Right ventricle myocardium inferior (tissue), 1 donor: ENCODE measurements at regions not wholly inside any gene's neighbourhood (a gene's known extent, or its start where the extent isn't known, plus 50 kb on each side); places are given as distances from the start of the nearest gene placed in this dataset.
"Not testable (repeated sequence)": the region's sequence is repeated elsewhere in the genome, so short reads cannot be mapped to it uniquely, and the experiment has no call there.

Experiments
- ATAC-seq: fragments of 200-7000 bp; cut with Tn5 transposase; one replicate; pipeline ENCODE4 v1.9.1; 2020; ENCODE audit warnings: mild to moderate bottlenecking, moderate library complexity
- DNase-seq: peaks from one replicate; pipeline ENCODE4 v3.0.0; 2021; ENCODE audit errors: missing footprints
- intact Hi-C: fragments of 100-400 bp; cut with DNase I; formaldehyde crosslinking; loops from one replicate; pipeline ENCODE4 v1.11.0; 2022
- donor health status: DM: no; HTN: yes; CAD: no; lungs with severe emphysema.

DNA sequence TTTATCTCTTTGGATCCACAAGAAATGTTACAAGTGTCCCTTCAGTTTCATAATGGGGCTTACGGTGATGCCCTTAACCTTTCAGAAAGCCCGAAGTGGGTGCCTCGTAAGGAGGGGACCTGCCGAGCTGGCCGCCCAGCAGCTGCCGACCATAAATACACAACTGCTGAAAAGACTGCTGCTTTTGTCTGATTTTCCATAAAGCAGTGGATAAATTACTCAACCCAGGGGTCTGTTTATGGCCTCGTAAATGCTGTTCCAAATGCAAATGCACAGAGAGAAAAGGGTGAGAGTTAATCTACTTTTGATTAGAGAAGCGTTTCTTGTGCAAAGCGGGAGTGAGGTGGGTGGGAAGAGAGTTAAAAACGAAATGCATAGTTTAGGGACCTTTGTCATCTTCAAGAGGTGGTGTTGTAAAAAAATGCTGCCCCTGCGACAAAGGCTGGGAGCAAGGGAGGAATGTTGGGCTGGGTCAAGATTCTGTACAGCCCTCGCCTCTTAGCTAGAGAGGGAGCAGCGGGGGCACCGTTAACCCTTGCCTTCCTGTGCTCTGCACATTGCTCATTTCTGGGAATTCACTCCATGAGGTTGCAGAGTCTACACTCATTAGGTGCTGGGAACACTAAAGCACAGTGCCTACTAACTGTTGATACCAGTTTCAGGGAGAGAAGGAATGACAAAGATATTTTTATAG lies 112.0 kb upstream of the MTHFD1L start:
- intact Hi-C loops: no loop called here
- DNase-seq (no peak), ATAC-seq (no peak)

DNA sequence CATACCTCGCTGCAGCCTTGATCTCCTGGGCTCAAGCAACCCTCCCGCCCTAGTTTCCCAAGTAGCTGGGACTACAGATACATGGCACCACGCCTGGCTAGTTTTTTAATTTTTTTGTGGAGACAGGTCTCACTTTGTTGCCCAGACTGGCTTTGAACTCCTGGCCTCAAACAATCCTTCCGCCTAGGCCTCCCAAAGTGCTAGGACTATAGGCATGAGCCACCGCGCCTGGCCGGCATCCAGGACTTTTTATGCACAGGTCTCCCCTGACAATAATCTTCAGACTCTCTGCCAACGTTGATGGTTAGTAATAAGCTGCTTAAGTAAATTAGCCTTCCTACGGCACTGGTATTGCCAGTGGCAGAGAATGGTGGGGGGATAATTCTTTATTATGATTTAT lies 110.5 kb upstream of the MTHFD1L start:
- DNase-seq (no peak), ATAC-seq (no peak)
- intact Hi-C loops: no loop called here

DNA sequence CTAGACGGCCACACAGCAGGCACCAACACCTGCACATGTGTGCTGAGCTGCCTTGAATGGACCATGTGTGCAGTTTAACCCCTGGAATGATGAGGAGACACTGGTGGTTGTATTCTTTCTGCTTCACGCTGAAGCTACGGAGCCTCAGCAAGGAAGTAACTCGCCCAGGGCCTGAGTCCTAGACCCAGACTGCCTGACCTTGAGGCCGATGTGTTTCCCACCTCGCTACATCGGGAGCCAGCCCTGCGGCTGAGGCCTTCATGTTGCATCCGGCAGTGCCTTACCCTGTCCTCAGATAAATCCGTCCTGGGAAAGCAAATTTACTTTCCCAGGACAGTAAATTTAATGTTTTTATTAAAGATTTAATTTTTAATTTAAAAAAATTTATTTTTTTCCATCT lies 110.0 kb upstream of the MTHFD1L start:
- ATAC-seq (no peak), DNase-seq (no peak)
- intact Hi-C loops: no loop called here

DNA sequence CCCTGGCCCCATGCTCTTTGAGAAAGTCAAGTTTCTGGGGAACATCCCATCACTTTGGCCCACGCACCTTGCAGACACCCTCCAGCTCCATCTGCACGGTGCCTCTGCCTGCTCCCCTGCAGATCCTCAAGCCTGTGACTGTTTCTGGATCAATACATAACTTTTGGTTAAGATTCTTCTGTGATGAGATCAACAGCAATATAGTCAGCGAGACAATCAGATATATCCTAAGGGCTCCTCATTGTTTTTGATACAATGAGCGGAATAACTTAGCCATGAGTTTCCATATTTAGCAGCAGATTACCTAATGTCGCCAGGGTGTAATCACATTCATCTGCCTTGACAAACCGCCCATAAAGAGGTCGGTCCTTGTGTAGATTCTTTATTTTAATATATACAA lies 109.3 kb upstream of the MTHFD1L start:
- intact Hi-C loops: no loop called here
- DNase-seq (no peak), ATAC-seq (no peak)

DNA sequence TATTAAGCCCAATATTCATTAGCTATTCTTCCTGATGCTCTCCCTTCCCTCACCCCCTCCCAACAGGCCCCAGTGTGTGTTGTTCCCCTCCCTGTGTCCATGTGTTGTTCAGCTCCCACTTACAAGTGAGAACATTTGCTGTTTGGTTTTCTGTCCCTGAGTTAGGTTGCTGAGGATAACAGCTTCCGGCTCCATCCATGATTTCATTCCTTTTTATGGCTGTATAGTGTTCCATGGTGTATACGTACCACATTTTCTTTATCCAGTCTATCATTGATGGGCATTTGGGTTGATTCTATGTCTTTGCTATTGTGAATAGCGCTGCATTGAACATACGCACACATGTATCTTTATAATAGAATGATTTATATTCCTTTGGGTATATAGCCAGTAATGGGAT lies 107.7 kb upstream of the MTHFD1L start:
- DNase-seq, ATAC-seq, intact Hi-C loops: not testable (repeated sequence)

DNA sequence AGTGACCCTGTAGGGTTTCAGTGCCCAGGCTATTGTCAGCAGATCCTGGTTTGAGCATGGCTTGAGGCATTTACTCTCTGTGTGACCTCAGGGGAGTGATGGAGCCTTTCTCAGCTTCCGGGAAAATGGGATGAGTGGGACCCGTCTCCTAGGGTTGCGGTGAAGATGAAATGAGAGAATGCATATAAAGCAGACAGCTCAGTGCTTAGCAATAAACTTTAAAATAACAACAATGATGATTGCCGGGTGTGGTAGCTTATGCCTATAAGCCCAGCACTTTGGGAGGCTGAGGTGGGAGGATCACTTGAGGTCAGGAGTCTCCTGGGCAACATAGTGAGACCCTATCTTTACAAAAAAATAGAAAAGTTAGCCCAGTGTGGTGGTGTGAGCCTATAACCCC lies 106.0 kb upstream of the MTHFD1L start:
- no peak for DNase-seq
- ATAC-seq: no peak
- intact Hi-C loops: no loop called here

DNA sequence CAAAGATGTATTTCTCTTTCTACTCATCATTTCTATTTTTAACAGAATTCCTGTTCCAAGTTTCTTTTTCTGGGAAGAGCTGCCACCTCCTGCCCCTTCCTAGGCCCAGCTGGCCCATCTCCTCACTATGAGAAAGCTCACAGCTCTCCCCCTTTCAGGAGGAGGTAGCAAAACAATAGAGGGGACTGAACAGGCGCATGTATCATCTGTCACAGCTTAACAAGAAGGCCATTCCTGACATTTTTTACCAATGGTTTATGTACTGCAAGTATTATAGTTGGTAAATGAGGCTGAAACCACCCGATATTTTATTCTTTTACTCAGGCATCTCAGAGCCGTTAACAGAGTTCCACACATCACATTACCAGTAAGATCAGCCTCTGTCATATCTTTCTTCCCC lies 103.7 kb upstream of the MTHFD1L start:
- ATAC-seq (no peak), DNase-seq (no peak)
- intact Hi-C loops: no loop called here

DNA sequence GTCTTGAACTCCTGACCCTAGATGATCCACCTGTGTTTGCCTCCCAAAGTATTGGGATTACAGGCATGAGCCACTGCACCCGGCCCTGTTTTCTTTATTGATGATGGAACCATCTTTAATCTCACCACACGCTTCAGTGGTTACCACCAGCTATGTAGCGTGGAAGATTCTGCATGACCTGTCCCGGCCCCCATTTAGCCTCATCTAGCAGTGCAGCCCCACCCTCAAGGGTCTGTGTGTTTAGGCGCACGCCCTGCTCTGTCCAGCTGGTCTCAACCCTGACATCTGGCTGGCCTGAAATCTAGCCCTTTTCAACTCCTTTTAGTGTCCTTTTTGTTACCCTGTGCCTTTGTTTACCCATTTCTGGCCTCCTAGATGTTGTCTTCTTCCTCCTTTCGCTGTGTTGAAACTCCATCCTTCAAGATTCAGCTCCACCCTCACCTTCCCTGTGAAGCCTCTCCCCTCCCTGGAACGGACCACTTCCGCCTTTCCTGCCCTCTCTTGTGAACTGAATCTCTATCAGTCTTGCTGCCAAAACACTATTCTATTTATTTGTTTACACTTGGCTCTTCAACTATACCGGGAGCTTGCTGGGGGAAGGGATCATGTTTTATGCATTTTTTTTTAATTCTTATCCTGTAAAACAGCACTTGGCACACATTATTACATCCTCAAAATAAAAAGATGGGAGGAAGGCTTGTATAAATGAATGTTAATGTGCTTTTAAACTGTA lies 101.0 kb upstream of the MTHFD1L start:
- ATAC-seq (no peak), DNase-seq (no peak)
- intact Hi-C loops: no loop called here

DNA sequence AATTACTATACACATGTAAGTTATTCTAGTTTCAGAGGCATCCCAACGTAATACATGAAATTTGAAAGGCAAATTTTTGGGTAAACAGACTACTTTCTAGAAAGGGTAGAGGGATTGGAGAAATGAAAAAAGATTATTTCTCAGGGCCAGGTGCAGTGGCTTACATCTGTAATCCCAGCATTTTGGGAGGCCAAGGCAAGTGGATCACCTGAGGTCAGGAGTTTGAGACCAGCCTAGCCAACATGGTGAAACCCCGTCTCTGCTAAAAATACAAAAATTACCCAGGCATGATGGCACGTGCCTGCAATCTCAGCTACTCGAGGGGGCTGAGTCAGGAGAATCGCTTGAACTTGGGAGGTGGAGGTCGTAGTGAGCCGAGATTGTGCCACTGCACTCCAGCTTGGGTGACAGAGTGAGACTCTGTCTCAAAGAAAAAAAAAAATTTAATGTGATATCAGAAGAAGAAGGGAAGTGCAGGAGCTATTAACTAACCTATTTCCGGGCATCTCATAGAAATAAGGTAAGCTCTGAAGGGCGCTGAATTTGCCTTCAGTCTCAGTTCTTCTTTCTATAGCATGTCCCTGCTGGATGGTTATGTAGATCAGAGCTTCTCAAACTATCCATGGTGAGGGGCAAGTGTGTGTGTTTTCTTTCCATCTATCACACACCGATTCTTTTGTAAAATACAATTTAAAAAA lies 100.3 kb upstream of the MTHFD1L start:
- DNase-seq: no peak
- intact Hi-C loops: no loop called here
- no peak for ATAC-seq

DNA sequence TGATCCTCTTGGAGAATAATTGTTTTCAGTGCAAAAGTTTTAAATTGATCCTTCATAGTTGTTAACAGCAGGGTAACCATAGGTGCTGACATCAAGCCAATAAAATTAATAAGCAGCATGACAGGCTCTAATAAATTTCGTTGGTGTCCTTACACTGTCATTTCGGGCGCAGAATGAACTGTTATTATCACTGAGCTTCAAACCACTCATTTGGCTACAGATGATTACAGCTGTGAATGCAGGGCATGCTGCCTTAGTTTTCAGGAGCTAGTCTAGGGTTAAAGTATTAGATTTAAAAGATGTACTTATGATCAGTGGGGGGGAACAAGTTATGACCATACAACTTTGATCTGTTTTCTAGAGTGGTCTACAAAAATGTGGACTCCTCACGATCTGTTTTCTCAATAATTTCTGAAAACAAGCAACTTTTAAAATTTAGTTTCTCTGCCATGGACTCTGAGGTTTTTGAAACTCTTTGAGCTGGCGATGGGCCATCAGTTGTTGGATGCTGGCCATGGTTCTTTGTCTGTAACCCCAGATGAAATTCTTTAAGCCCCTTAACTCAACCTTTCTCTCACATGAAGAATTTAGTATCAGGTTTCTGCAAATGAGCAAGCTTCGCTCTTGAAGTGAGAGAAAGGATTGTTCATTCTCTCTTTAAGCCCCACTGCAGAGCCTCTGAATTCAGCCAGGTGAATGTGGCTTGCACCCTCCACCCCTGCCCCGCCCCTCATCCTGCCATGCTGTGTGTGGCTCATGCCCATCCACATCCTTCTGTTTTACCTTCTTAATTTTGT lies 99.1 kb upstream of the MTHFD1L start:
- intact Hi-C loops: no loop called here
- no peak for DNase-seq
- no peak for ATAC-seq

DNA sequence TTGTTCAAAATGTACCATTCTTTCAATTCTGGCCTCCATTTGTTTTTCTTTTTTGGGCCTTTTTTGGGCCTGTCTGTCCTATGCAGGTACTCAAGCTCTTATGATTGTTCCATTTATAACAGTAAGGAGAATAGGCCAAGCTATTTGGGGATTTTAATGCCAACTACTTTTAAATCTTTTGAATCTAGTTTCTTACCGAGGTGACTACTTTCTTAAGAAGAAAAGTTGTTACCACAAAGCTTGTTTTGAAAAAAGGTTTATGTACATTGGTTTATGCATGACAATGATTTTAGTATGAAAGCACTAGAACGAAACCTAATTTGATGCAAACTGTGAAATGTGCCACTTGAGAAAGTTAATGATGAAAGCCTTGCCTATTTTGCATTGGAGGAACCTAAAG lies 98.3 kb upstream of the MTHFD1L start:
- ATAC-seq (no peak), DNase-seq (no peak)
- intact Hi-C loops: no loop called here

DNA sequence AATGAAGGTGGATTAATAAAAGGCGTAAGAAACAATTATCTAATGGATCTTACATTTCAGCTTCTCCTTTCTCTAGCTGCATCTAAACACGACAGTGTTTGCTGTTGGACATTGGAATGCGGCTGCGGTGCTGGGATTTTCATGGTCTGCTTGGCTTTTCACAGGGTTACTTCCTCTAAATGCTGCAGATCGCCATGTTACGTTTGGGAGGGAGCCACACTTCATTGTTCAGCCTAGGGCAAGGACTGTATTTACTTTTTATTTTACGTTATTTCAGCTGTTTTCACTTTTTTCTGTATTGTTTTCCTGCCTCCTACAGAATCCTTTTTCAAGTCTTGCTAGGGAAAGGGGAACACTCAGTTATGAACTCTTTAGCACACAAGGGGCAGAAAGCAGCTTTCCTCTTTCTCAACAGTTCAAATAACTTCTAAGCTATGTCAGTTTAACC lies 97.9 kb upstream of the MTHFD1L start:
- intact Hi-C loops: no loop called here
- peak; percentile 20 for ATAC-seq
- no peak for DNase-seq

DNA sequence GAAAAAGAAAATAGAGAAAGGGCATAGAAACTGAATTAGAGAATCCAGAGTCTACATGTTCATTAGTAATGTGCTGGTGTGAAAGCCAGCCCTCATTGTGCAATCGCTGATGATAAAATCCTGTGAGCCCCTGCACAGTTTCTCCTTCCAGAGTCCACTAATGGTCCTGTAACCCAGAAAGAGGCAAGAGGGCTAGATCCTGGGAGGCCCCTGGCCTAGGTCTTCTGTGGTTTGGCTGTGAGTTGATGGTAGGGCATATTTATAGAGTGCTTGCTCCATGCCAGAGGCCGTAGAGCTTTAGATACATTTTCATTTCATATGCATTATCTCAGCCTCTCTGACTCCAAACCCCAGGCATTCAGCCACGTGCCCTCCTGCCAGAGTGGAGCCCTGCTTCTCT lies 94.9 kb upstream of the MTHFD1L start:
- intact Hi-C loops: no loop called here
- peak; percentile 34 for ATAC-seq
- DNase-seq: no peak

DNA sequence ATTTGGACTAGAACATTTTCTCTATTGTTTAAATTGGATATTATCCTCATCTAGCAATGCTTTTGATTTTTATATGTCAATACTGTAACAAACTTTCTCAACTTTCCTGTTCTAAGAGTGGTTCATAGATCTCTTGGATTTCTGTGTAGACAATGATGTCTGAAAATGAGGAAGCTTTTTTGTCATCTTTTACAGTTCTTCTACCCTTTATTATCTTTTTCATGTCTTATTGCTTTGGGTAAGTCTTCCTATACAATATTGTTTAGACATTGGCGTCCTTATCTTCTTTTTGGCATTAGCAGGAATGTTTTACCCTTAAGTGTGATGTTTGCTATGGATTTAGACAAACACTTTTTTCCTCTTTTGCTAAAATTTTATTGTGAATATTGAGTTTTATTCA lies 91.5 kb upstream of the MTHFD1L start:
- no peak for DNase-seq
- ATAC-seq: no peak
- intact Hi-C loops: no loop called here

DNA sequence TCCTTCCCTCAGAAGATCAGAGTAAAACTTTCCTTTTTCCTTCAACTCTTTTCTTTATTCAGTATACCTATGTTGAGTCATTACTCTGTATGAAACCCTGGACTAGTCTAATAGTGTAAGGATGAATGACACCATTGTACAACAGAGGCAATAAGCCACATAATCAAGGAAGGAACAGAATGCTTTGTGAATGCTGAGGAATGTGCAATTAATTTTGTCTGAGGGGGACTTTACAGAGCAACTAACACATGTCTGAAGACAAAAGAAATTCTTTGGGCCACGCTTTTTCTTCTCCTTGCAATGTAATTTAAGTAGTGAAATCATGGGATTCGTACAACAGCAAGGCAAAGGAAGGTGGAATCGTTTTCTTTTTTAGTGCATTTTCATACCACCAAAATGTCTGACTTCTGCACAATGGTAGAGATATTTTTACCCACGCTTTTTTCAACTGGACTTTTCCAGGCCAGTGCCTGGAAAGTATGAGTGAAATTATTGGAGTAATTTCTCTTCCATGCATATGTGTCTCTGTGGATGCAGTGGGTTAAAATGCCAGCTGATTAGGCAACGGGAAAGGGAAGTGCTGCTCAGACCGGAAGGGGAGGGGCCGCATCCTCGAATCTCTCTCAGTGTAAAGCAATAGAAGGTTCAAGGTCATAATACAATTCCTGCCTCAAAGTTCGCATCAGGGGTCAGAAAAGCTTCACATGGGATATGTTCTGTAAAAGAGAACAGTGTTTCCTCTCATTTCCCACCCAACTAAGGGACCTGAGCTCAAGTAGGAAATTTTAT lies 89.9 kb upstream of the MTHFD1L start:
- ATAC-seq: no peak
- intact Hi-C loops: no loop called here
- DNase-seq: no peak

DNA sequence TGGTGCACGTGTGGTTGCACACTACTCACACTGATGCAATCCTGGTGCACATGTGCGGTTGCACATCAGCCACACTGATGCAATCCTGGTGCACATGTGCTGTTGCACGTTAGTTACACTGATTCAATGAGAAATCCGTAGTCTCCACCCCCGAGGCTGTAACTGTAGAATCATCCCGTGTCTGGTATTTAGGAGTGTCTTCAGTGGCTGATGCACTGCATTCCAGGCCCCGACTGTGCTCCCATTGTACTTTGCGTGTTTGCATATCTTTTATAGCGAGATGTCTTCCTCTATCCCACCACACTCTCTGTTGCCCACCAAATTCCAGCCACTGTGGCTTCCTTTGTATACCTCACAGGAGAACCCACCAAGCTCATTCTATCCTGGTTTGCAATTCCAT lies 87.8 kb upstream of the MTHFD1L start:
- intact Hi-C loops: loop anchor here (1.0 kb wide), 1 partner anchor 38 kb away; no protein-coding TSS in a partner anchor
- DNase-seq (no peak), ATAC-seq (no peak)

DNA sequence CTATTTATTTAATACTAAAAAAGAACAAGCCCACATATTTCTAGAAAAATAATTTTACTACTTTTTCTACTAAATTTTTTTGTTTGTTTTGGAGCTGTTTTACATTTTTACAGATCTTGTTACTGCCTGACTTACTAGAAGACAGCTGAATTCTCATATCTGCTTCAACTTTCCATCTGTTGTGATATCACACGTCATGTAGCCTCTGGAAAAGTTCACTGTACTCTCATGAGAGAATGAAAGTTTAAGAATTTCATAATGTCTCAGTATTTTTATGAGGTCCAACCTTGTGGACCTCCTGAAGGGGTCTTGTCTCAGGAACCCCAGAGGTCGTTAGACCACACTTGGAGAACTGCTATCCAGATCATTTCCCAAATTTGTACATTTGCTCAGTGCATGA lies 81.7 kb upstream of the MTHFD1L start:
- ATAC-seq: peak; percentile 71
- no peak for DNase-seq
- intact Hi-C loops: no loop called here

DNA sequence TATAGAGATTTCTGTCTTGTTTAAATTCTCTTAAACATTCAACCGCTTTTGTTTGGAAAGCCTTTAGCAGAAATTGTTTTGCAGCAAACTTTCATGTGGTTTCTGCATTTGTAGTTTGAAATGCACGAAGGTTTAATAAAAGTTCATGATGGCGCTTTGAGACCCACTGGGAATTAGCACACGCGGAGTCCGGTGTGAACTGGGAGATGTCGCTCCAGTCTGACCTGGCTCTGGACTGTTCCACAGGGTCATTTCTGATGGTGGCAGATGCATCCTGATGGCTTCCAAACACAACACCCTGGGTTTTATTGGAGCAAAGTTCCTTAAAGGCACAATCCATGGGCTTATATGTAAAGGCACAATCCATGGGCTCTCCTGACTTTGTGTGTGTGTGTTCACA lies 78.1 kb upstream of the MTHFD1L start:
- intact Hi-C loops: no loop called here
- no peak for ATAC-seq
- DNase-seq: no peak

DNA sequence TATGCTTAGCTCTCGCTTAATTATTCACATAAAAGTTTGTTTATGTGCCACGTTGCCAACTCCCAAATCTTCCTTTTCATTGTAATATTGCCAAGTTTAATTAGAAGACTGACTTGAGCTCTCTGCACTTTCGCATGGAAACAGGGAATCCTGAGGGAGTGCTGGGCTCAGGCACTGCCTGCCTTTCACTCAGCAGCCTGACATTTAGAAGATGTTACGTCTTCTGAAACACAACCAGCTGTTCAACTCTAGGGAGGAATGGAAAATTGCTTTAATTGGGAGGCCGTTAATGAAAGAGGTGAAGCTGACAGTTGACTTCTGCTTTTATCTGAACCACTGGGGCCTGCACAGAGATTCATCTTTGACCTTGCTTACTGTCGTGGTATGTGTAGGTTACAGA lies 77.4 kb upstream of the MTHFD1L start:
- ATAC-seq (peak; percentile 75), DNase-seq (no peak)
- intact Hi-C loops: no loop called here
